HPDE6-E6E7 (cell line): ENCODE measurements at regions not wholly inside any gene's neighbourhood (a gene's known extent, or its start where the extent isn't known, plus 50 kb on each side); places are given as distances from the start of the nearest gene placed in this dataset.

Experiments
- DNase-seq: peaks from one replicate; pipeline ENCODE4 v3.0.0; 2011; ENCODE audit warnings: missing footprints; ENCODE audit errors: extremely low spot score

- no peak for DNase-seq
Observed at GRCh38 chr13:71087006-71087405, 780.0 kb downstream of the DACH1 start.

- no peak for DNase-seq
Observed at GRCh38 chr13:71082631-71083030, 784.4 kb downstream of the DACH1 start.

GRCh38 chr13:71079638-71080037, 787.4 kb downstream of the DACH1 start:
- DNase-seq = no peak

GRCh38 chr13:71068041-71068440, 799.0 kb downstream of the DACH1 start:
- no peak for DNase-seq

GRCh38 chr13:71067165-71067815, 799.7 kb downstream of the DACH1 start:
- no peak for DNase-seq

- no peak for DNase-seq
Observed at GRCh38 chr13:71056581-71056980, 810.4 kb downstream of the DACH1 start.

GRCh38 chr13:71055644-71056043, 811.4 kb downstream of the DACH1 start:
- no peak for DNase-seq

- no peak for DNase-seq
Observed at GRCh38 chr13:71055047-71055446, 812.0 kb downstream of the DACH1 start.

- no peak for DNase-seq
Observed at GRCh38 chr13:71054358-71054757, 812.6 kb downstream of the DACH1 start.

GRCh38 chr13:71051573-71051972, 815.4 kb downstream of the DACH1 start:
- DNase-seq = no peak

GRCh38 chr13:71046360-71047079, 820.5 kb downstream of the DACH1 start:
- no peak for DNase-seq

- no peak for DNase-seq
Observed at GRCh38 chr13:71045101-71045500, 821.9 kb downstream of the DACH1 start.

- DNase-seq = no peak
Observed at GRCh38 chr13:71039440-71039839, 827.6 kb downstream of the DACH1 start.

GRCh38 chr13:71034018-71034417, 833.0 kb downstream of the DACH1 start:
- DNase-seq = no peak

- DNase-seq = no peak
Observed at GRCh38 chr13:71033026-71033425, 834.0 kb downstream of the DACH1 start.

- DNase-seq = no peak
Observed at GRCh38 chr13:71030784-71031183, 836.2 kb downstream of the DACH1 start.

GRCh38 chr13:71028884-71029283, 838.1 kb downstream of the DACH1 start:
- no peak for DNase-seq

- no peak for DNase-seq
Observed at GRCh38 chr13:71021825-71022422, 845.1 kb downstream of the DACH1 start.

- DNase-seq = no peak
Observed at GRCh38 chr13:71018995-71019394, 848.0 kb downstream of the DACH1 start.

GRCh38 chr13:71018544-71018943, 848.5 kb downstream of the DACH1 start:
- DNase-seq = no peak

GRCh38 chr13:71017607-71018006, 849.4 kb downstream of the DACH1 start:
- DNase-seq = no peak

- no peak for DNase-seq
Observed at GRCh38 chr13:71015516-71015915, 851.5 kb downstream of the DACH1 start.

GRCh38 chr13:71015021-71015420, 852.0 kb downstream of the DACH1 start:
- no peak for DNase-seq
